ENCODE measurements at regions not wholly inside any gene's neighbourhood (a gene's known extent, or its start where the extent isn't known, plus 50 kb on each side); places are given as distances from the start of the nearest gene placed in this dataset.

DNA sequence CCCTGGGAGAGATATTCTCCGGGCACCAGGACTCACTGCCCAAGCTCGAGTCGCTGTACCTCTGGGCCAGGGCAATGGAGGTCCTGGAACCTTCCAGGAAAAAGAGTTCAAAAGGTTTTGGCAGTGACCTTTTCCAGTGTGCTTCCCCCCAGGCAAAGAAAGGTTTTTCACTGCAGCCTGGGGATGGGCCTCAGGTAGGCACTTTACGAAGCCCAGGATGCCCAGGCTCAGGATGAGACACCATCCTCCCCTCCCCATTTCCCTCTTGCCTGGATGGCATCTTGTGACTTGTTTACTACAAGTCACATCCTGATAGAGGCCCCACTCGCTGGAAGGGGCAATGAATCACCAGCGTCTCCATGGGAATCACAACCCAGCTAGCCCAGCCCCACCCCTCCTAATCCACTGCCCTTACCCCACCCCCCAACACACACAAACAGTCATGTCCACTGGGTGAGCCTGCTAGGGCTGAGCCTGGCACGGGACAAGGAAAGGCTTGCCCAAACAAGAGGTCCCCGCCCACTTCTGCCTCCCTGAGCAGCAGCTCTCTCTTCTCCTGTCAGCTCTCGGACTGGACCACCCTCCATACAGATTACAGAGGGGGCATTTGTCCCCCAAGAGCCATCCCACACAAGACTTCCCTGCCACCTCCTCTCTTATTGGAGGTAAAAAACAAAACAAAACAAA, 93.8 kb upstream of the SMNDC1 start:
- Histone ChIP-seq H3K9me3 (ENCODE audit: control insufficient read depth, insufficient read depth, low read depth, low read length) (no peaks in the 10 kb centered on the region), H3K4me1 (ENCODE audit: control insufficient read depth, insufficient read depth, low read length) (peaks cover 31% of the 10 kb centered on the region), H3K9ac (ENCODE audit: low read length) (no peak overlapping the region), H3K27me3 (ENCODE audit: control insufficient read depth, insufficient read depth, low read length) (no peaks in the 10 kb centered on the region), H3K36me3 (ENCODE audit: control insufficient read depth, insufficient read depth, low read length) (no peaks in the 10 kb centered on the region), H3K4me3 (ENCODE audit: low read depth, low read length) (no peak overlapping the region), H3K27ac (ENCODE audit: low read depth, low read length) (no peak overlapping the region)

- H3K9ac ChIP-seq (ENCODE audit: low read length), result no peak overlapping the region
- no peaks in the 10 kb centered on the region for H3K9me3 ChIP-seq (ENCODE audit: control insufficient read depth, insufficient read depth, low read depth, low read length)
- no peak overlapping the region for H3K4me3 ChIP-seq (ENCODE audit: low read depth, low read length)
- peaks cover 31% of the 10 kb centered on the region for H3K4me1 ChIP-seq (ENCODE audit: control insufficient read depth, insufficient read depth, low read length)
- H3K36me3 ChIP-seq (ENCODE audit: control insufficient read depth, insufficient read depth, low read length), result no peaks in the 10 kb centered on the region
- no peak overlapping the region for H3K27ac ChIP-seq (ENCODE audit: low read depth, low read length)
- no peaks in the 10 kb centered on the region for H3K27me3 ChIP-seq (ENCODE audit: control insufficient read depth, insufficient read depth, low read length)
These were observed 94.6 kb upstream of the SMNDC1 start for GRCh38 chr10:110399106-110399964.

DNA sequence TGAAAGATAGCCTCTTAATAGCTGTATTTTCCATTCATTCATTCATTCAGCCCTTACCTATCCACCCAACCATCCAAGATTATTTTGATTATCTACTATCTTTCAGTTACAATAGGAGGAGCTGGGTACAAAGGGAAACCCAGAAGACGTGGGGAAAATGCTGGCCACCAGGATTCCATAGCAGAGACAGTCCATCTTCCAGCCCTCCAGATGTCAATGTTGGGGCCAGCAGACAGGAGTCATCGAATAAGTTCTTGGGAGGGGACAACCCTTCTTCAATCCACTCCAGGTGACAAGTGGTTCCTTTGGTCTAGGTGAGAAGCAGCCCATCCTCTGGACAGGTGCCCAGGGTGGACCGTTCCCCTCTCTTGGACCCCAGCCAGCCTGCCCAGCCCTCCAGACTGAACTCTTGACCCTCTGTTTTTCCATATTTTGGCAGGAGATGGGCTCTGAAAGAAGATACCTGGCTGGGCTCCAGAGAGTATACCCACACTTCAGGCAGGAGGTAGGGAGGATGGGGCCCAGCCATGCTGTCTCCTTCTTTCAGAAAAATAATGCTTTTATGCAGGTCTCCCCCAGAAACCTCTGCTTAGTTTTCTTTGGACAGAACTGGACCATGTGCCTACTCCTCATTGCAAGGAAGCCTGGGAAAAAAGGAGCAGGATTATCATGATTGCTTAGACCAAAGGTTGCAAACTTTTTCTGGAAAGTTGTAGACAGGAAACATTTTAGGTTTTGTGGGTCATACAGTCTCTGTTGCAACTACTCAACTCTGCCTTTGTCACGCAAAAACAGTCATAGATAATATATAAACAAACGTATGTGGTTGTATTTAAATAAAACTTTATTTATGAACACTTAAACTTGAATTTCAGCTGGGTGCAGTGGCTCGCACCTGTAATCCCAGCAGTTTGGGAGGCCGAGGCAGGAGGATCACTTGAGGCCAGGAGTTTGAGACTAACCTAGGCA, 95.5 kb upstream of the SMNDC1 start:
- H3K9ac ChIP-seq (ENCODE audit: low read length), result no peak overlapping the region

DNA sequence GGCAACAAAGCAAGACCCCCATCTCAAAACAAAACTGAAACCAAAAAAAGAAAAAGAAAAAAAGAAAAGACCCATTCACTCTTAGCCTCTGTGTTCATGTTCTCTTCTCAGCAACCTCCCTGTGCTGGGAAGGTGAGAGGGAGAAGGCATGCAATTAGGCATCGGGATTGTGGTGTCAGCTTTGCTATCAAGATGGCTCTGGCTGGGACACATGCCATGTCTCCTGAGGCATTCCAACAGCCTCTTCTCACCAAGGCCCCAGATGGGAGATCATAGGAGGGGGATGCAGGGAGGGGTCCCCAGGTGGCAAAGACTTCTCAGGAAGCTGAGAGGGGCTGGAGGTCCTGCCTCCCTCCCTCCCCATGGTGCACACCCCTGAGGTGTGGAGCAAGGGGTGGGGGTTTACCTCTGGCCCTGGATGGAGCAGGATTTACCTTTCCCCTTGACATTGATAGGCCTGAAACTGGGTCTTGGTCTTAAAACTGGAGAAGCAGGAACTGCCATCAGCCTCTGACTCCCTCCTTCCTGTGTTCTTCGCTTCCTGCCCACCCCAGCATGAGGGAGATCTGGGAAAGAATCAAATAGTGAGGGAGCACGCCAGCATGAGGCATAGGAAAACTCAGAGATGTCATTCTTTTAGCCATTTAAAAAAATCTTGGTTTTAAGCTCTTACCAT, 96.2 kb upstream of the DUSP5 start:
- Histone ChIP-seq H3K27ac (ENCODE audit: low read depth, low read length) (no peak overlapping the region), H3K36me3 (ENCODE audit: control insufficient read depth, insufficient read depth, low read length) (no peaks in the 10 kb centered on the region), H3K27me3 (ENCODE audit: control insufficient read depth, insufficient read depth, low read length) (no peaks in the 10 kb centered on the region), H3K4me3 (ENCODE audit: low read depth, low read length) (no peak overlapping the region), H3K9me3 (ENCODE audit: control insufficient read depth, insufficient read depth, low read depth, low read length) (no peaks in the 10 kb centered on the region), H3K9ac (ENCODE audit: low read length) (no peak overlapping the region), H3K4me1 (ENCODE audit: control insufficient read depth, insufficient read depth, low read length) (peaks cover 32% of the 10 kb centered on the region)

More for the DNA sequence above, 95.5 kb upstream of the SMNDC1 start:
- H3K9me3 ChIP-seq (ENCODE audit: control insufficient read depth, insufficient read depth, low read depth, low read length), result no peaks in the 10 kb centered on the region
- no peak overlapping the region for H3K4me3 ChIP-seq (ENCODE audit: low read depth, low read length)
- no peaks in the 10 kb centered on the region for H3K36me3 ChIP-seq (ENCODE audit: control insufficient read depth, insufficient read depth, low read length)
- H3K27me3 ChIP-seq (ENCODE audit: control insufficient read depth, insufficient read depth, low read length), result no peaks in the 10 kb centered on the region
- peaks cover 37% of the 10 kb centered on the region for H3K4me1 ChIP-seq (ENCODE audit: control insufficient read depth, insufficient read depth, low read length)
- H3K27ac ChIP-seq (ENCODE audit: low read depth, low read length), result no peak overlapping the region

DNA sequence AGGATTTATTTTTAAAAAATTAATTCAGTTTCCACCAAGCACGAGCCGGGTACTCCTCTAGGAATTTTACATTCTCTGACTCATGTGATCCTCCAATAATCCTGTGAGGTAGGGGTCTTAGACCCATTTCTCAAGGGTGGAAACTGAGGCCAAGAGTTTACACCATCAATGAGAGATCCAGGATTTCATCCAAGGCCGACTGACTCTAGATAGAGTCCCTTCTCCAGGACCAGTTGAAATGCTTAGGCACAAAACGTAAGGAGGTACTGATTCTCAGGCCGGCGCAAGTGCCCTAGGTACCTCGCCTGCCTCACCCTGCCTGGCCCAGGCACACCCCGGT, 95.7 kb upstream of the DUSP5 start:
- Histone ChIP-seq H3K27me3 (ENCODE audit: control insufficient read depth, insufficient read depth, low read length) (no peaks in the 10 kb centered on the region), H3K9me3 (ENCODE audit: control insufficient read depth, insufficient read depth, low read depth, low read length) (no peaks in the 10 kb centered on the region), H3K4me1 (ENCODE audit: control insufficient read depth, insufficient read depth, low read length) (peaks cover 32% of the 10 kb centered on the region), H3K9ac (ENCODE audit: low read length) (no peak overlapping the region), H3K27ac (ENCODE audit: low read depth, low read length) (no peak overlapping the region), H3K36me3 (ENCODE audit: control insufficient read depth, insufficient read depth, low read length) (no peaks in the 10 kb centered on the region), H3K4me3 (ENCODE audit: low read depth, low read length) (no peak overlapping the region)

- Histone ChIP-seq H3K36me3 (ENCODE audit: control insufficient read depth, insufficient read depth, low read length) (no peaks in the 10 kb centered on the region), H3K27ac (ENCODE audit: low read depth, low read length) (no peak overlapping the region), H3K27me3 (ENCODE audit: control insufficient read depth, insufficient read depth, low read length) (no peaks in the 10 kb centered on the region), H3K9ac (ENCODE audit: low read length) (no peak overlapping the region), H3K4me3 (ENCODE audit: low read depth, low read length) (no peak overlapping the region), H3K4me1 (ENCODE audit: control insufficient read depth, insufficient read depth, low read length) (peaks cover 35% of the 10 kb centered on the region), H3K9me3 (ENCODE audit: control insufficient read depth, insufficient read depth, low read depth, low read length) (no peaks in the 10 kb centered on the region)
These were observed 94.1 kb upstream of the DUSP5 start for GRCh38 chr10:110403593-110403992.

GRCh38 chr10:110404413-110404812, 93.3 kb upstream of the DUSP5 start:
- H3K4me1 ChIP-seq (ENCODE audit: control insufficient read depth, insufficient read depth, low read length), result peaks cover 37% of the 10 kb centered on the region
- H3K9me3 ChIP-seq (ENCODE audit: control insufficient read depth, insufficient read depth, low read depth, low read length), result no peaks in the 10 kb centered on the region
- H3K36me3 ChIP-seq (ENCODE audit: control insufficient read depth, insufficient read depth, low read length), result no peaks in the 10 kb centered on the region
- H3K27ac ChIP-seq (ENCODE audit: low read depth, low read length), result no peak overlapping the region
- no peak overlapping the region for H3K9ac ChIP-seq (ENCODE audit: low read length)
- H3K4me3 ChIP-seq (ENCODE audit: low read depth, low read length), result no peak overlapping the region
- no peaks in the 10 kb centered on the region for H3K27me3 ChIP-seq (ENCODE audit: control insufficient read depth, insufficient read depth, low read length)

DNA sequence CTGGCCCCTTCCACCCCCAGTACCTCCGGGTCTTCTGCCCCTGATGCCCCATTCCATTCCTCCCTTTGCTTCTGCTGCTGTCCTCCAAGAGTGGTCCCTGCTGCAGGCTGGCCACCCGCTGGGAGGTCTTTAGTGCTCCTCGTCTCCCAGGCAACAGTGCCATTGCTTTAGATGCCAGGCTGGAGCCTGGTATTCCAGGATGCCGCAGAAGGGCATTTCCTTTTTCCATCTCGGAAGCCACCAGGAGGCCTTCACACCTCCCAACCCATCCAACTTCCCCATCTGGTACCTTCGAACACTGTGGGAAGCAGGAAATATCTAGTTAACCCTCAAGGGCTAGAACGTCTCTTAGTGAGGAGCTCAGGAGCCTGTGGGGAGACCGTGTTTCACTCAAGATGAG, 92.9 kb upstream of the DUSP5 start:
- no peaks in the 10 kb centered on the region for H3K27me3 ChIP-seq (ENCODE audit: control insufficient read depth, insufficient read depth, low read length)
- H3K9me3 ChIP-seq (ENCODE audit: control insufficient read depth, insufficient read depth, low read depth, low read length), result no peaks in the 10 kb centered on the region
- no peak overlapping the region for H3K9ac ChIP-seq (ENCODE audit: low read length)
- H3K36me3 ChIP-seq (ENCODE audit: control insufficient read depth, insufficient read depth, low read length), result no peaks in the 10 kb centered on the region
- no peak overlapping the region for H3K27ac ChIP-seq (ENCODE audit: low read depth, low read length)
- peaks cover 40% of the 10 kb centered on the region for H3K4me1 ChIP-seq (ENCODE audit: control insufficient read depth, insufficient read depth, low read length)
- H3K4me3 ChIP-seq (ENCODE audit: low read depth, low read length), result no peak overlapping the region

DNA sequence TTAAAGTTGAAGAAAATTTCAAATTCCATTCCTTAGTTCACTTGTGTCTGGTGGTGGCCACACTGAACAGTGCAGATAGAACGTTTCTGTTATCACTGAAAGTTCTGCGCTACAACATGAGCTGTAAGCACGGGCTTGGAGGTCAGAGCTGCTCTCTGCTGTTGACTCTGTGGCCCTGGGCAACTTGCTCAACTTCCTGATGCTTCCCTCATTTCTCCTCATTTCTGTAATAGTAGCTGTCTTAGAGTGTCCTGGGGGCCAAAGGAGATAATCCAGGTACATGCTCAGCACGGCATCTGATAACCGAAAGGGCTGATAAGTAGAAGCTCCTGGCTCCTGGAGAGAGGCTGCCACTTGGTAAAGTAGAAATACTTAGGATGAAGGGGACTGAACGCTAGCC, 92.3 kb upstream of the DUSP5 start:
- Histone ChIP-seq H3K36me3 (ENCODE audit: control insufficient read depth, insufficient read depth, low read length) (no peaks in the 10 kb centered on the region), H3K9ac (ENCODE audit: low read length) (no peak overlapping the region), H3K9me3 (ENCODE audit: control insufficient read depth, insufficient read depth, low read depth, low read length) (no peaks in the 10 kb centered on the region), H3K27ac (ENCODE audit: low read depth, low read length) (no peak overlapping the region), H3K27me3 (ENCODE audit: control insufficient read depth, insufficient read depth, low read length) (no peaks in the 10 kb centered on the region), H3K4me1 (ENCODE audit: control insufficient read depth, insufficient read depth, low read length) (peaks cover 45% of the 10 kb centered on the region), H3K4me3 (ENCODE audit: low read depth, low read length) (no peak overlapping the region)

- peaks cover 49% of the 10 kb centered on the region for H3K4me1 ChIP-seq (ENCODE audit: control insufficient read depth, insufficient read depth, low read length)
These were observed 90.2 kb upstream of the DUSP5 start for GRCh38 chr10:110407301-110408170.

More at GRCh38 chr10:110407301-110408170, 90.2 kb upstream of the DUSP5 start:
- Histone ChIP-seq H3K27ac (ENCODE audit: low read depth, low read length) (no peak overlapping the region), H3K27me3 (ENCODE audit: control insufficient read depth, insufficient read depth, low read length) (no peaks in the 10 kb centered on the region), H3K4me3 (ENCODE audit: low read depth, low read length) (no peak overlapping the region), H3K9me3 (ENCODE audit: control insufficient read depth, insufficient read depth, low read depth, low read length) (no peaks in the 10 kb centered on the region), H3K36me3 (ENCODE audit: control insufficient read depth, insufficient read depth, low read length) (no peaks in the 10 kb centered on the region), H3K9ac (ENCODE audit: low read length) (no peak overlapping the region)

Data from HUES6 (cell line).